IMR-90 (cell line): ENCODE measurements at regions not wholly inside any gene's neighbourhood (a gene's known extent, or its start where the extent isn't known, plus 50 kb on each side); places are given as distances from the start of the nearest gene placed in this dataset.

Source experiments
- ATAC-seq: fragments of 200-7000 bp; cut with Tn5 transposase; 2 replicates; pipeline ENCODE4 v1.9.1; 2020; ENCODE audit warnings: low read depth, mild to moderate bottlenecking, moderate library complexity
- BruUV-seq: library from RNA; stranded (reverse); fragments of 400-500 nt; replicated peaks from 2 replicates; lab custom pipeline; 2021; lab: Mats Ljungman, UMichigan
- CTCF ChIA-PET: fragments of 300-600 bp; formaldehyde crosslinking; extraction: SDS; loops from one replicate; lab custom pipeline; 2021; ENCODE audit warnings: antibody characterized with exemption; lab: Yijun Ruan, JAX
- POLR2A ChIA-PET: fragments of 300-600 bp; sonication (Branson Sonifier 250); formaldehyde crosslinking; loops from one replicate; lab custom pipeline; 2022; ENCODE audit warnings: antibody characterized with exemption; ENCODE audit not compliant: unreplicated experiment; lab: Charles Lee
- DNase-seq: peaks from one replicate; pipeline ENCODE4 v3.0.0; 2013
- H2AFZ ChIP-seq: replicated peaks from 2 replicates; pipeline ENCODE3; 2013; ENCODE audit warnings: low read length, mild to moderate bottlenecking; ENCODE audit not compliant: poor library complexity
- H2AK5ac ChIP-seq: 2 replicates; pipeline ENCODE4 v1.6.1; 2013; ENCODE audit warnings: low read depth, low read length, inconsistent platforms
- H2AK9ac ChIP-seq: replicated peaks from 2 replicates; pipeline ENCODE3; 2013; ENCODE audit warnings: mild to moderate bottlenecking, low read depth, low read length, moderate library complexity; ENCODE audit not compliant: poor library complexity
- H2BK120ac ChIP-seq: 2 replicates; pipeline ENCODE4 v1.6.1; 2013; ENCODE audit warnings: low read depth, low read length, inconsistent platforms
- H2BK15ac ChIP-seq: 3 replicates; pipeline ENCODE4 v1.6.1; 2013; ENCODE audit warnings: low read depth, low read length, inconsistent platforms
- H2BK20ac ChIP-seq: 2 replicates; pipeline ENCODE4 v1.6.1; 2013; ENCODE audit warnings: low read depth, mild to moderate bottlenecking, inconsistent platforms, low read length, moderate library complexity
- H2BK5ac ChIP-seq: 2 replicates; pipeline ENCODE4 v1.6.1; 2013; ENCODE audit warnings: mild to moderate bottlenecking, low read depth, low read length, inconsistent platforms; ENCODE audit not compliant: poor library complexity, severe bottlenecking
- H3K14ac ChIP-seq: replicated peaks from 2 replicates; pipeline ENCODE4 v1.6.1; 2013; ENCODE audit warnings: low read depth, low read length, inconsistent platforms
- H3K18ac ChIP-seq: 2 replicates; pipeline ENCODE4 v1.6.1; 2013; ENCODE audit warnings: low read depth, low read length, control low read depth
- H3K23ac ChIP-seq: 2 replicates; pipeline ENCODE4 v1.6.1; 2013; ENCODE audit warnings: low read depth, low read length, inconsistent platforms
- H3K27ac ChIP-seq: 2 replicates; pipeline ENCODE4 v1.5.1; 2013; ENCODE audit warnings: mild to moderate bottlenecking, control low read depth, low read length; ENCODE audit not compliant: insufficient read depth
- H3K27me3 ChIP-seq: 2 replicates; pipeline ENCODE4 v1.6.1; 2013; ENCODE audit warnings: low read length; ENCODE audit not compliant: control insufficient read depth, insufficient read depth
- H3K36me3 ChIP-seq: 2 replicates; pipeline ENCODE4 v1.6.1; 2013; ENCODE audit warnings: low read length, mixed read lengths; ENCODE audit not compliant: control insufficient read depth, insufficient read depth
- H3K4ac ChIP-seq: 2 replicates; pipeline ENCODE4 v1.6.1; 2013; ENCODE audit warnings: low read depth, low read length, inconsistent platforms
- H3K4me1 ChIP-seq: 2 replicates; pipeline ENCODE4 v1.6.1; 2013; ENCODE audit warnings: low read length, mixed read lengths; ENCODE audit not compliant: control insufficient read depth, insufficient read depth
- H3K4me2 ChIP-seq: 2 replicates; pipeline ENCODE4 v1.6.1; 2013; ENCODE audit warnings: low read depth, mild to moderate bottlenecking, control low read depth, low read length, moderate library complexity
- H3K4me3 ChIP-seq: 2 replicates; pipeline ENCODE4 v1.5.1; 2013; ENCODE audit warnings: low read depth, mild to moderate bottlenecking, control low read depth, low read length, moderate library complexity; ENCODE audit not compliant: insufficient read depth
- H3K56ac ChIP-seq: 2 replicates; pipeline ENCODE4 v1.6.1; 2013; ENCODE audit warnings: low read length, inconsistent platforms; ENCODE audit not compliant: insufficient read depth; ENCODE audit errors: extremely low read depth
- H3K79me1 ChIP-seq, 2 experiments: 2 replicates each; pipeline ENCODE4 v1.6.1; 2013; ENCODE audit warnings: low read length in 2 of 2, inconsistent platforms in 1 of 2, low read depth in 1 of 2
- H3K9ac ChIP-seq: 2 replicates; pipeline ENCODE4 v1.6.1; 2013; ENCODE audit warnings: low read depth, low read length, control low read depth
- H3K9me1 ChIP-seq: 2 replicates; pipeline ENCODE4 v1.6.1; 2013; ENCODE audit warnings: low read length, inconsistent platforms; ENCODE audit not compliant: insufficient read depth
- H3K9me3 ChIP-seq: 2 replicates; pipeline ENCODE4 v1.6.1; 2013; ENCODE audit warnings: low read length; ENCODE audit not compliant: control insufficient read depth, insufficient read depth
- H4K20me1 ChIP-seq: 2 replicates; pipeline ENCODE4 v1.6.1; 2013; ENCODE audit warnings: low read length, inconsistent platforms; ENCODE audit not compliant: insufficient read depth
- H4K5ac ChIP-seq: 2 replicates; pipeline ENCODE4 v1.6.1; 2013; ENCODE audit warnings: mild to moderate bottlenecking, low read depth, low read length, control low read depth
- H4K8ac ChIP-seq, 2 experiments: 2 replicates each; pipeline ENCODE4 v1.6.1; 2013; ENCODE audit warnings: low read depth in 2 of 2, low read length in 2 of 2, control low read depth in 1 of 2, inconsistent platforms in 1 of 2
- H4K91ac ChIP-seq: 2 replicates; pipeline ENCODE4 v1.6.1; 2013; ENCODE audit warnings: low read depth, low read length, inconsistent platforms; ENCODE audit not compliant: insufficient read depth
- BHLHE40 ChIP-seq: fragments of 150-350 bp; IDR thresholded peaks from 2 replicates; pipeline ENCODE4 v1.6.1; 2016; ENCODE audit warnings: mild to moderate bottlenecking, low read depth, low read length
- CEBPB ChIP-seq: IDR thresholded peaks from 2 replicates; pipeline ENCODE4 v1.6.1; 2012; ENCODE audit warnings: low read depth, low read length, improper control_type of control experiment
- CHD1 ChIP-seq: IDR thresholded peaks from 2 replicates; pipeline ENCODE4 v1.6.1; 2012; ENCODE audit warnings: low read depth, low read length, improper control_type of control experiment
- ELK1 ChIP-seq: fragments of 150-350 bp; IDR thresholded peaks from 2 replicates; pipeline ENCODE4 v1.6.1; 2016; ENCODE audit warnings: low read depth, mild to moderate bottlenecking, low read length, moderate library complexity, borderline replicate concordance
- FOS ChIP-seq: fragments of 150-350 bp; IDR thresholded peaks from 2 replicates; pipeline ENCODE4 v1.6.1; 2016; ENCODE audit warnings: low read depth, low read length
- MXI1 ChIP-seq: IDR thresholded peaks from 2 replicates; pipeline ENCODE4 v1.6.1; 2012; ENCODE audit warnings: low read depth, mild to moderate bottlenecking, low read length, moderate library complexity, borderline replicate concordance
- NFE2L2 ChIP-seq: fragments of 150-350 bp; IDR thresholded peaks from 2 replicates; pipeline ENCODE4 v1.6.1; 2016; ENCODE audit warnings: low read depth, mild to moderate bottlenecking, low read length
- POLR2A ChIP-seq: IDR thresholded peaks from 2 replicates; pipeline ENCODE4 v1.6.1; 2012; ENCODE audit warnings: mild to moderate bottlenecking, low read depth, low read length
- RAD21 ChIP-seq: IDR thresholded peaks from 2 replicates; pipeline ENCODE4 v1.6.1; 2012; ENCODE audit warnings: low read length, improper control_type of control experiment
- RFX5 ChIP-seq: IDR thresholded peaks from 2 replicates; pipeline ENCODE4 v1.8.0; 2012; ENCODE audit warnings: low read depth, mild to moderate bottlenecking, low read length, moderate library complexity
- dilution Hi-C: fragments of 300-500 bp; cut with HindIII; formaldehyde crosslinking; loops from one replicate; pipeline ENCODE4 v1.14.3; 2018; ENCODE audit warnings: low sequenced_read_pairs; ENCODE audit not compliant: unreplicated experiment
- in situ Hi-C: fragments of 300-500 bp; cut with MboI; formaldehyde crosslinking; loops from 3 replicates; pipeline ENCODE4 v1.14.3; 2019; ENCODE audit warnings: low sequenced_read_pairs, inconsistent platforms, mixed read lengths
- intact Hi-C: fragments of 100-400 bp; cut with micrococcal nuclease; formaldehyde crosslinking; loops from 2 replicates; pipeline ENCODE4 v1.10.0; 2022
- TF ChIP-seq, protein P1 (sequence below): conservative IDR thresholded peaks from 2 replicates; pipeline ENCODE4 v1.5.1; 2012; ENCODE audit warnings: mild to moderate bottlenecking, low read depth, low read length, improper control_type of control experiment

DNA sequence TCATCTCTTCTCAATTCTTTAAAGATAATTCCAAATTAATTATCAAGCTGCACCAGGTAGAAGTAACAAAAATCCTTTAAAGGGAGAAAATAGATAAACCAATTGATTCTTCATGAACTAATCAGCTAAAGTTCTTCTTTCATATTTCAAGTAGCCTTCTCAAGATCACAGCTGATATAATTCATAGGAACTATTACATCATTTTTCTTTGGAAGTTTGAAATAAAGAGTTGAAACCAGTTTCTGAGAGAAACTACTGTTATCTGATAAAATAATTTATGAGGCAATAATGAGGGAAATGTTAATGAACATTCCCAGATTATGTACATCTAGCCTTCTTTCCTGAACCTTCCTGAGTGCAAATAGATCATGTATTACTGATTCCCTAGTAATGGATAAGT, 484.9 kb downstream of the METTL4 start:
- DNase-seq: no peak
- Histone ChIP-seq H4K5ac (no peak overlapping the region), H3K79me1 (no peaks in the 10 kb centered on the region), H3K4ac (no peak overlapping the region), H3K27ac (no peak overlapping the region), H3K4me3 (no peak overlapping the region), H4K8ac (no peak overlapping the region), H4K20me1 (no peaks in the 10 kb centered on the region), H2AFZ (no peak overlapping the region), H3K18ac (no peak overlapping the region), H3K56ac (no peak overlapping the region), H2BK5ac (no peak overlapping the region), H2BK120ac (no peak overlapping the region), H2BK20ac (no peak overlapping the region), H3K9me3 (no peaks in the 10 kb centered on the region), H2BK15ac (no peak overlapping the region), H3K36me3 (no peaks in the 10 kb centered on the region), H3K4me1 (no peaks in the 10 kb centered on the region), H3K4me2 (no peak overlapping the region), H2AK5ac (no peak overlapping the region), H4K91ac (no peak overlapping the region), H3K9ac (no peak overlapping the region), H3K27me3 (no peaks in the 10 kb centered on the region), H3K23ac (no peak overlapping the region), H3K14ac (no peak overlapping the region), H2AK9ac (no peak overlapping the region), H3K9me1 (no peaks in the 10 kb centered on the region)
- BruUV-seq: no TSS peak
- intact Hi-C loops (no loop called here), in situ Hi-C loops (no loop called here), dilution Hi-C loops (no loop called here)
- TF ChIP-seq, protein P1, sequence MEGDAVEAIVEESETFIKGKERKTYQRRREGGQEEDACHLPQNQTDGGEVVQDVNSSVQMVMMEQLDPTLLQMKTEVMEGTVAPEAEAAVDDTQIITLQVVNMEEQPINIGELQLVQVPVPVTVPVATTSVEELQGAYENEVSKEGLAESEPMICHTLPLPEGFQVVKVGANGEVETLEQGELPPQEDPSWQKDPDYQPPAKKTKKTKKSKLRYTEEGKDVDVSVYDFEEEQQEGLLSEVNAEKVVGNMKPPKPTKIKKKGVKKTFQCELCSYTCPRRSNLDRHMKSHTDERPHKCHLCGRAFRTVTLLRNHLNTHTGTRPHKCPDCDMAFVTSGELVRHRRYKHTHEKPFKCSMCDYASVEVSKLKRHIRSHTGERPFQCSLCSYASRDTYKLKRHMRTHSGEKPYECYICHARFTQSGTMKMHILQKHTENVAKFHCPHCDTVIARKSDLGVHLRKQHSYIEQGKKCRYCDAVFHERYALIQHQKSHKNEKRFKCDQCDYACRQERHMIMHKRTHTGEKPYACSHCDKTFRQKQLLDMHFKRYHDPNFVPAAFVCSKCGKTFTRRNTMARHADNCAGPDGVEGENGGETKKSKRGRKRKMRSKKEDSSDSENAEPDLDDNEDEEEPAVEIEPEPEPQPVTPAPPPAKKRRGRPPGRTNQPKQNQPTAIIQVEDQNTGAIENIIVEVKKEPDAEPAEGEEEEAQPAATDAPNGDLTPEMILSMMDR: no peak
- TF ChIP-seq MXI1 (no peak), RFX5 (no peak), NFE2L2 (no peak), FOS (no peak), CEBPB (no peak), RAD21 (no peak), BHLHE40 (no peak), ELK1 (no peak), CHD1 (no peak), POLR2A (no peak)
- CTCF ChIA-PET: no interaction called here
- POLR2A ChIA-PET: no interaction called here
- ATAC-seq: no peak
